NCI-H510A treated with DMSO at 0.1 percent for 48 hours (cell line): ENCODE measurements at regions not wholly inside any gene's neighbourhood (a gene's known extent, or its start where the extent isn't known, plus 50 kb on each side); places are given as distances from the start of the nearest gene placed in this dataset.
"Not testable (repeated sequence)": the region's sequence is repeated elsewhere in the genome, so short reads cannot be mapped to it uniquely, and the experiment has no call there.

Source experiments
- DNase-seq: peaks from one replicate; lab custom pipeline; 2025; lab: John Stamatoyannopoulos, UW

- DNase-seq = no peak
Observed at GRCh38 chr13:68944272-68944671, 1163.4 kb upstream of the ATXN8OS start.

- no peak for DNase-seq
Observed at GRCh38 chr13:68940049-68940448, 1167.6 kb upstream of the ATXN8OS start.

DNA sequence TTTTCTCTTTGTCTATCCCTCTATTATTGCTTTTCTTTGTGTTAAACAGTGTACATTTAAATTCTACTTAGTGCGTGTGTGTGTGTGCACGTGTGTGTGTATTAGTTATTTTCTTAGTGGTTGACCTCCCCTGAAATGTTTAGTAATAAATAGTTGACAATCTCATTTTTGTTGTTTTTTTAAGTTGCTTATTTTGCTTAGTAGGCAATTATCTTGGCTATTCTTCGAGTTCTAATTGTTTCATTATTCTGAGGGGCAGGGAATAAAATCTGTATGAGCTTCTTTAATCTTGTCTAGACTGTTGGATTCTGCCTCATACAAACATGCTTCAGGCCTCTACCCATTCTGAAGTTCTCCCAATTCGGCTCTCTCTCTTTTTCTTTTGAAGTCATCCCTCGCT is 1169.0 kb upstream of the ATXN8OS start:
- DNase-seq = no peak

GRCh38 chr13:68929075-68929745 is 1178.4 kb upstream of the ATXN8OS start:
- DNase-seq = no peak

DNA sequence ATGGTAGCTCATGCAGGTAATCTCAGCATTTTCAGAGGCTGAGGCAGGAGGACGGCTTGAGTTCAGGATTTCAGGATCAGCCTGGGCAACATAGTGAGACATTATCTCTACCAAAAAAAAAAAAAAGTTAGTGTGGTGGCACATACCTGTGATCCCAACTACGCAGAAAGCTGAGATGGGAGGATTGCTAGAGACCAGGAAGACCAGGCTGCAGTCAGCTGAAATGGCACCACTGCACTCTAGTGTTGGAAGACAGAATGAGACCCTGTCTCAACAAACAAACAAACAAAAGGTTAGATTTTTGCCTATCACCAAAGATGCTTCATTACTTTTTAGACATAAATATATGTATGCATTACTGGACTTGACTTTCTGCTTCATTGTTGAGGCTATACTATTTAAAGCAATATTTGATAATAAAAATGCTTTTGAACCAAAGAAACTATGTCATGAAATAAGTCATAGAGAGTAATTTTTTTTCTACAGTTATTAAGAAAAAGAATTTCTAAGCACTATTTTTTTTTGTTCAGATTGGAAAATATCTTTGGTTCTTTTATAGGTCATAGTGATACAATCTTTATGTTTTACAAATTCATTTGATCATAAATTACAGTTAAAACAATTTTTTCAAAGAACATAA is 1180.1 kb upstream of the ATXN8OS start:
- peak; percentile 24 for DNase-seq

- no peak for DNase-seq
Observed at GRCh38 chr13:68923995-68924394, 1183.6 kb upstream of the ATXN8OS start.

DNA sequence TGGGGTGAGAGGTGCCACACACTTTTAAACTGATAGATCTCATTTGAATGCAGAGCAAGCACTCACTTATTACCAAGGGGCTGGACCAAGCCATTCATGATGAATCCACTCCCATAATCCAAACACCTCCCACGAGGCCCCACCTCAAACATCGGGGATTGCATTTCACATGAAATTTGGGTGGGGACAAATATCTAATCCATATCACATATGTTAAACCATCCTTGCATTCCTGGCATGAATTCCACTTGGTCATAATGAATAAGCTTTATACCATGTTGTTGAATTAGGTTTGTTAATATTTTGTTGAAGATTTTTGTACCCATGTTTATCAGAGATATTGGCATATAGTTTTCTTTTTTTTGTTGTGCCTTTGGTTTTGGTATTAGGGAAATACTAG is 1198.7 kb upstream of the ATXN8OS start:
- no peak for DNase-seq

- no peak for DNase-seq
Observed at GRCh38 chr13:68905186-68905585, 1202.4 kb upstream of the ATXN8OS start.

- no peak for DNase-seq
Observed at GRCh38 chr13:68897331-68897928, 1210.2 kb upstream of the ATXN8OS start.

GRCh38 chr13:68895696-68896095 is 1211.9 kb upstream of the ATXN8OS start:
- no peak for DNase-seq

DNA sequence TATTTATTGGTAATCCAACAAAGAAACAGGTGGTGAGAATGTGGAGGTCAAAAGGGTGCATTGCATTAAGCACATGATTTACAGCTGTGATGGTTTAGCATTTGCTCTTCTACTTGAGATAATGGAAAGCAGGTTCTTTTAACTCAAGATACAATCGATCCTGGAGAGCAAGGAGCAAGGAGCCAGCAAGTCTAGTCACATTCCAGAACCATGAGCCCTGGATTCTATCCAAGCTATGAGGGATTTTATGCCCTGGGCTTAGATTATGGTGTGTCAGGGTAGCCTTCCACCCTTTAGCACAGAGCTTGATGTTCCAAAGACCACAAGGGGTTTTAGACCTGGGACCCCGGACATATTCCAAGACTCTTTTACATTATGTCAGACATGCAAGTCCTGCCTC is 1213.9 kb upstream of the ATXN8OS start:
- DNase-seq = not testable (repeated sequence)

GRCh38 chr13:68892596-68892995 is 1215.0 kb upstream of the ATXN8OS start:
- DNase-seq = not testable (repeated sequence)

GRCh38 chr13:68890101-68890500 is 1217.5 kb upstream of the ATXN8OS start:
- not testable (repeated sequence) for DNase-seq

- no peak for DNase-seq
Observed at GRCh38 chr13:68888832-68889231, 1218.8 kb upstream of the ATXN8OS start.

GRCh38 chr13:68872338-68872737 is 1235.3 kb upstream of the ATXN8OS start:
- DNase-seq = no peak

DNA sequence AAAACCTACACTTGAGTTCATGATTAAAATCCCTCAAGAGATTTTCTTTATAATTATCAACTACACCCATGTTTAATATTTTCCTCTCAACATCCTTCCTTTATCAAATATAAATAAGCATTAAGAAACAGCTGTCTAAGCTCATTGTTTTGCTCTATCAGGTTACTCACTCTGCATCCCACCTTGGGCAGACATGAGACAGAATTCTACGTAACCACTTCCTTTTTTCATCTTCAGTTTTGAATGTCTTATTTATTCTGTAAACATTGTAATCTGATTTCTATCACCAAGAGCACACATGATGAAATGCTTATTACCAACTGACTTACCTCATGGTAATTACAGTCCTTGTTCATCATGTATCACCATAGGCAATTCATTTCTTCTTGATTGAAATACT is 1256.6 kb upstream of the ATXN8OS start:
- DNase-seq = peak; percentile 4

DNA sequence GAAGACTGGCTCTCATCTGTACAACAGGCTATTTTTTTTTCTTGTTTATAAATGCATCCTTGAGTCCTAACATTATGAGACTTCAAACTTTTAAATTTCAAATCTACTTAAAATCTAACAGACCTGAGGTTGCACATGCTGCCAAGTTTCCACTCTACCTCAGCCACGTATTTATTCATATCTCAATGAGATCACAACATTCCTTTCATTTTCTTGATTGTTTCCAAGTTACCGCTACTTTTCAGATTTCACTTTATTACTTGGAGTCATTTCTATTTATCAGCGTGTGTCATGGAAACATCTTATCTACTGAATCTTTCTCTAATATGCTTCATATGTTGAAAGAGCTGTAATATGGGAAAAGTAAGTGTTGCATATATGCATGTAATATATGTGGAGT is 1257.5 kb upstream of the ATXN8OS start:
- DNase-seq = no peak

- DNase-seq = no peak
Observed at GRCh38 chr13:68846663-68847062, 1261.0 kb upstream of the ATXN8OS start.

DNA sequence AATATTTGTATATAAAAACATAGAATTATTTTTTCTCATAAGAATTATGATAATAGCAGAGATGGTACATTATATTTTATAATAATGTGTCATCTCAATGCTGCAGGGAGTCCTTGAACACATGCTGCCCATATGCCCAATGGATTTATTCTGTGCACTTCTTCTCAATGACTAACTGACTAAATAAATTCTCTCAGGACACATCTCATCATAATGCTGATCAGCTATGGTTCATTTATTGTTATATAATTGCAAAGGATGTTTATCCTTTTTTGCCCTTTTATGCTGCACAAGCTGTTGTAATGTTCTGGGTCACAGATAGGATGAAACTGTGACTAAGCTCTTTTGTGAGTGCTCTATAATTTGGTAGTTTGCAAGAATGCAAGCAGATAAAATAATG is 1273.3 kb upstream of the ATXN8OS start:
- DNase-seq = no peak

DNA sequence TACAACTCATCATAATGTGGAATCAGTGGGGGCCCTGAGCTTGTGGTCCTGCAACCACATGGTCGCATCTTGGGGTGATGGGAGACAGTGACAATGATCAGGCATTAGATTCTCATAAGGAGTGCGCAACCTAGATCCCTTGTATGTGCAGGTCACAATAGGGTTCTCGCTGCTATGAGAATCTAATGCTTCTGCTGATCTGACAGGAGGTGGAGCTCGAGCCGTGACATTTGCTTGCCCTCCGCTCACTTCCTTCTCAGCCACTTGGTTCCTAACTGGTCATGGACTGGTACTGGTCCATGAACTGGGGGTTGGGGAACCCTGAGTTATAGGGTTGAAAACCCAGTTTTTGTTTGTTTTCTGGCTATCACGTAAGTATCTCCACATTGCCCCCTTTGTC is 1290.9 kb upstream of the ATXN8OS start:
- no peak for DNase-seq

DNA sequence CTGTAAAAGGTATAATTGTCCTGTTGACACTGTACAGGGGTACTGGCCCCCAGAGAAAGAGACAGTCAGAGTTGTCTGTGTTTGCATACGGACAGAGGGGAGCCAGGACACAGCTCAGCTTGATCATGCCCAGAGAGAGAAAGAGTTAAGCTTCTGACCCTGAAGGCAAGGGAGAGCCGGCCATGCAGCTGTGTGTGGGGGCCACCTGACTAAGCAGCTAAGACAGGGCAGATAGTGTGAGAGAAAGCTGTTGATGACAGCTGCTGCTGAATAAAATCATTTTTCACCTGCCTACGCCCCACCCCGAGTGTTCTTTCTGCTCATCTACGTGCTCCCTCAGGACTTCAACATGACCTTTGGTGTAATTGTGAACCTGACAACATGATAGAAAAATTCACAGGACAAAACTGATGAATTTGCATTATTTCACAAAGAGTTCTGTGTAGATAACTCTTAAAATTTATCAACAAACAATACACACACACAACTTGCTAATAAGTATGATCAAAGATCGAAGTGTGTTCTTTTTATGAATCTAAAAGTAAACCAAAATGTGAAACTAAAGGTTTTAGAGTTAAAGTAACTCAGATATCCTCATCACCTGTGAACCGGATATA is 1294.3 kb upstream of the ATXN8OS start:
- DNase-seq = no peak

DNA sequence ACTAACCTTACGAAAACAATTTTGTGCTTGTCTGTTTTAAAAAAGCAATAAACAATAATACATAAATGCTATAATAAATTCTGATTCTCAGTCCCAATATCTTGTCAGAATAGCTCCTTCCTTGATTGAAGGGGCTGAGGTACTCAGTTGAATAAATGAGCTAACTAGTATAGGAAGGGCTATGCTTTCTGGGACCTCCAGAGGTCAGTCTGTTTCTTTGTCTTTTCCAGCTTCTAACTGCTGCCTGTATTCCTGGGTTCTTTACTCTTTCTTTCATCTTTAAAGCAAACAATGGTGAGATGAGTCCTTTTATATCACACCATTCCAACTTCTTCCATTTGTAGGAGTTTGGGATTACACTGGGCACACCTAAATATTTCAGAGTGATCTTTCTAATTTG is 1297.0 kb upstream of the ATXN8OS start:
- peak; percentile 7 for DNase-seq

GRCh38 chr13:68808456-68808855 is 1299.2 kb upstream of the ATXN8OS start:
- DNase-seq = no peak
